ENCODE measurements at regions not wholly inside any gene's neighbourhood (a gene's known extent, or its start where the extent isn't known, plus 50 kb on each side); places are given as distances from the start of the nearest gene placed in this dataset.

DNA sequence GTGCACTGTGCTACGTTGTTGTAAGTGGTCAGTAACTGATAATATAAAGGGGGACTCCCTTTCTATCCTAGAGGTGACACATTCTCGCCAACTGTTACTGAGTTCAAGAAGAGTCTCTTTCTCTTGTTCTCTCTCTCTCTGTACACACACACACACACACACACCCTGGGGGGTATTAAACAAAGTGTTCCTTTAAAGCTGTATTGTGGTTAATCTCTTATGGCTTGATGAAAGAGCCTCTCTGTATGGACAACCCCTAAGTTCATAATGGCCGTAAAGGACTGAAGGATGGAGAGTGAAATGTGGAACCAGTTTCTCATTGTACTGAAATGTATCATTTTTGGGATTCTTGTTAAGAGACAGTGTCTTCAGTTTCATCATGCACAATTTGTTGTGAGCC lies 145.2 kb upstream of the BMPER start:
- no peak for DNase-seq

DNA sequence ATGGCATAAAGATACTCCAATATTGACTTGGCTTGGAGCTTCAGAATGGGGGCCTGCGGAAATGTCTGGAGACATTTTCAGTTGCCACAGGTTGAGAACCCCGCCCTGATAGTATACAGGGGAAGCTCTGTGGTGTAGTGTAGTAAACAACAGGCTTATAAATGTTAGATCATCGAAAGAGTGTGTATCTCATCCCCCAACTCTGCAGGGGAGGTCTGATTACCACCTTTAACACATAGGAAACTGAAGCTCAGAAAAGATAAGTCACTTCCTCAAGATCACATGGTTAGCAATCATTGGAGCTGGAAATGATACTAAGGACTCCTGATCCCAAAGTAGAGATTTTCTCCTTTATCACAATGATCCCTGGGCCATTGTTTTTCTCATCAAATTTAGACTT lies 144.5 kb upstream of the BMPER start:
- DNase-seq = no peak

DNA sequence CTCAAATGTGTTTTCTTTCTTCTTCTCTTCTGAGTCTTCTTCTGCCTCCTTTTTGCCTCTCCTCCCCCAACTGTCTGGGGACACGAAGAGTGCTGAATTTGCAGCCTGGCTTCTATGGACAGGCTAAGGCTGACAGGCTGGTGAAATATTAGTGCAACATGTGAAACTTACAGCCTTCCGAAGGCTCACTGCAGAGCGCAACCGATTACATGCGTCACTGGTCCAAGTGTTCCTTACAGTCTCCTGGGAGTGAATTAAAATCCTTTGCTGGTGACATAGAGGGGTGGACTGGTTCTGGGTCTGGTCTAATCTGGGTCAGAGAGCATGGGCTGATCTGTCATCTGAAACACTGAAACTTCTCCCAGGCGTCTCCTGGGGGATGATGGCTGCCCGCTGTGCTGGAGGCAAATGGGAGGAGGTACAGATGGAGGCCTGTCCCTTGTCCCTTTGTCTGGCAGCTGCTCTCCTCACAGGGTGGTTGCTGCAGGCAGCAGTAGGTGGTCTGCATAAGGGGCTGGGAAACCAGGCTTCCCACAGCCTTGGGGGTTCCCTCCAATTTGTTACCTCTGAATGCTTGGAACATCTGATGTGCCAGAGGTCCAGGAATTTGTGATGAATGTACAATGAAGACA lies 143.8 kb upstream of the BMPER start:
- no peak for DNase-seq

DNA sequence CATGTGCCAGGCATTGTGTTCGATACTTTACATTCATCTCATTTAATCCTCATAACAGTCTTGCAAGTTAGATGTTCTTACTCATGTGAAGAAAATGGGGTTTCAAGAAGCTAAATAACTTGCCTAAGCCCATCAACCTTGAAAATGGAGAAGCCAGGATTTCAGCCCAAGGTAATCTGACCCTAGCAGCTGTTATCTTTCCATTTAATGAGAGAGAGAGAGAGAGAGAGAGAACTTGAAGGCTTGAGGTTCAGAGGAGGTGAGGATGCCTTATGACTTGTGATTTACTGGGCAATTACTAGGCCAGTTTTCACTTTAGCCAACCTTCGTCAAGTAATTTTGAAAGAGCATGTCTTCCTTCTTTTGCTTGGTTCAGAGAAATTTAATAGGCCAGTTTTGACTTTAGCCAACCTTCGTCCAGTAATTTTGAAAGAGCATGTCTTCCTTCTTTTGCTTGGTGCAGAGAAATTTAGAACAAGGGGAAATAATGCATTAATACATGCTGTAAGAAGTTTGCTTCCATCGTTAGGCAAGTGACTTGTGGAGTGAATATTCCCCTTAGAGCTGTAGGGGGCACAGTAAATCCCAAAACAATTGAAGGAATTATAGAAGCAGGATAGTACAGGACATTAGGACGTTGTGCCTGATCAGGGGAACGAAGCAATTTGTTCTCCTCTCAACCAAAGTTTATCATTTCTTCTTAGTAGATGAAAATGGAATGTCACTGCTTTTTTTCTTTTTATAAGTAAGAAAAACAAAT lies 143.0 kb upstream of the BMPER start:
- no peak for DNase-seq

DNA sequence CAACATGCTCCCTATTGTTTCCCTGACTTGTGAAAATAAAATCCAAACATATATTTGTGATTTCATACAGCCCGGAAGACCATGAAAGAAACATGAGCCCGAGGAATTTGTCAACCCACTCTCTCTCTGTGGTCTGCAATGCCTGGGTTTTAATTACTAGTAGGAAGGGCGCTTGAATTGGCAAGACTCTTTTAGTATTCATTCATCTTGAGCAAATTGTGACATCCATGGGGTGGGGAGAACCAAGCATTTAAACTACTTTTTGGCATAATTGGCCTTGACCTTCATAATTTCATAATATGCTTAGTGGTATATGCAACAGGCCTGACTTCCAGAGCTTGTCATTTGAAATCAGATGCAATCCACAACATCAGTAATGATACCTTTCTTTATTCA lies 142.4 kb upstream of the BMPER start:
- DNase-seq = no peak

DNA sequence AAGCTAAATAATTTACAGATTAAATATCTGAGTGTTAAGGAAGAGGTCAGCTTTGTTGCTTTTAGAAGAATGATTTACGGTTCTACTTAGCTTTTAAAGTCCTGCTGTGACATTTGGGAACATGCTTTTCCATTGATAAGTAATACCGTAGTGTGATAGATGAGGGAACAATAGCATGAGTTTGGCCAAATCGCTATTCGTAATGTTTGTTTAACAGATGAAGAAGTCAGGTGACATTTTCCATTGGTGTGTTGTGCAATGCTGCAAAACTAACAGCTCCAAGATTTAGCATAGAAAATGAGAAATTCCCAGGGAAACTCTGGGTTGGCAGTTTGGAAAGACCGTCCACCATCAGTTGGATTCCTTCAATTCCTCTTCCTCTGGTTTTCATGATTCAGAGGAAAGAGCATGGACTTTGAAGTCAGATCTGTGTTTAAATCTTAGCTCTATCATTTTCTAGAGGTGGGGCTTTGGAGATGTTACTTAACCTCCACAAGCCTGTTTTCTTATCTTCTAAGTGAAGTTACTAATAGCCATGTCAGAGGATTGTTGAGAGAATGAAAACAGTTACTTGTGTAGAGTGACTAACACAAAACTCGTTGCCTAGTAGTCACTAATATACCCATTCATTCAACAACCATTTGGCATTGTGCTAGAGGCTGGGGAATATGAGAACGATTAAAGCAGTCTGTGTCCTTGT lies 140.4 kb upstream of the BMPER start:
- no peak for DNase-seq

DNA sequence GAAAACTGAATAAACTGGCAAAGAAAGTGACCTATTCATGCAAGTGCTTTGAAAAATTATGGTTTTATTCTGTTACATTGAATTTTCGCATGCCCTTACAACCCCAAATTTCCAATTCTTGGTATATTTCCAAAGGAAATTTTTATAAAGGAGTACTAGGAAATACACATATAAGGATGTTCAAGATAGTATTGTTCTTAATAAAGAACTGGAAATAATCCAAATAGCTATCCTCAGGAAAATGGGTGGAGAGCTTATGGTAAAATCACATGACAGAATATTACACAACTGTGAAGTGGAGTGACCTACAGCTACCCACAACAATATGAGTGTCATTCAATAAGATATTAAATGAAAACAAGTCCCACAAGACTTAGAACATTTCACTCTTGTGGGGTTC lies 138.9 kb upstream of the BMPER start:
- no peak for DNase-seq

DNA sequence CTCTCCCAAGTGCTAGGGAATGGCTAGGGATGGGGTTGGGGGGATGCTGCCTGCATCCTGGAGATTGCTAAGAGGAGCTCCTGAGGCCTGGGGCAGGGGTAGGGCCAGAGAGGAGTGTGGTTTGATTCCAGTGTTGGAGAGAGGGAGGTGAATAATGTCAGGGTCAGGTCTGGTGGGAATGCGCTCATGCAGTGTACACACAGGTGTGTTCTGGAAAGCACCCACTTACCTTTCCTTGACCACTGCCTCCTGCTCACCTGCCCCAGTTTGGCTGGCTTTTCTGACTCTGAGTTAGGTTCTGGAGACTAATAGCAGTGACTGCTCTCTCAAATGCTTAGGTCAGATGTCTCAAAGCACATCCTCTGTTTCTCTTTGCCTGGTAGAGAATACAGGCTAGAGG lies 135.4 kb upstream of the BMPER start:
- no peak for DNase-seq

DNA sequence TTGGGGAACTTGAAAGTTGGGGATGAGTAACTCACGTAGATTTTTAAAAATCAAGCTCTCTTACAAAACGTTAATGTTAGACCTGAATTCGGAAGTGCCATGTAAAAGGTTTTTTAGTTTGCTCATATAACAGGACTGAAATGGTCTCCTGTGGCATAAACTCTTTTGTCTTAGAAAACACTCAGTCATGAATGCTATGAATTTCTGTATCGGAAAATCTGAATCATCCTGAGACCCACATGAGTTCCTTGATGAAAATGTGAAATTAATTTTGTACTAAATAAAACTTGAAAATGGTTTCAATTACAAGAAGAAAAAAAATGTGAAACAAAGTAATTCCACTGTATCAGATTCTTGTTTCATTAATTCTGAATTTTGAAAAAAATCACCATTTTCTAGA lies 134.8 kb upstream of the BMPER start:
- no peak for DNase-seq

DNA sequence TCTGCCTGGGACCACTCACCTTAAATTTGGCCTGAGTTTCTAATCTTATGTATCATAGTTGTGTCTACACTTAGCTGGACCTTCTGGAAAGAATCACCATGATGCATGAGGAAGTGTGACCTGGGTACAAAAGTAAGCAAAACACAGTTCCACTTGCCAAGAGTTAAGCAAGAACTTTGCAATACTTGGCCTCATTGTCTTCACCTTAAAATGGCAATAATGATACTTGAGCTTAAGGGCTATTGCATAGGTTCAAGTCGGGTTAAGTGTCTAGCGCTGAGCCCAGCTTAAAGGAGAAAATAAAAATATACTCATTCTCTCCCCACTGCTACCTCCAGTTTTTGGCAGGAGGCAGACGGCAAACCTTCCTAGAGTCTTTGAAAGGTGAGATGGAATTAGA lies 133.9 kb upstream of the BMPER start:
- no peak for DNase-seq

DNA sequence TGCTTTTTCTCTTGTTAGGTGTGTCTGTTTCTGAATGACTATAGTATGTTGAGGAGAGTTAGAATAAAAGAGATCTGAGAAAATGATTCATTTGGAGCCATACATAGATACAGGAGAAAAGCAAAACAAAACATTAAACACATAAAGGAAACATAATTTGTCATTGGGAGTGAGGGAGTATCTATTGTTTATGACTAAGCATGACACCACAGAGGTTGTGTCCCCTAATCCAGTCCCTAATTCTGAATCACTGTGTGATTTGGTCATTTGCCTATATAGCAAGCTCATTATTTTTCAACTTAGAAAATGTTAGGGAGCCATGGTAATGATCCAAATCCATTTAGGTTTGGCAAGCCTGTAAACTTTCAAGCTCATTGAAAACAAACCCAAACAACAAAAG lies 132.3 kb upstream of the BMPER start:
- no peak for DNase-seq

DNA sequence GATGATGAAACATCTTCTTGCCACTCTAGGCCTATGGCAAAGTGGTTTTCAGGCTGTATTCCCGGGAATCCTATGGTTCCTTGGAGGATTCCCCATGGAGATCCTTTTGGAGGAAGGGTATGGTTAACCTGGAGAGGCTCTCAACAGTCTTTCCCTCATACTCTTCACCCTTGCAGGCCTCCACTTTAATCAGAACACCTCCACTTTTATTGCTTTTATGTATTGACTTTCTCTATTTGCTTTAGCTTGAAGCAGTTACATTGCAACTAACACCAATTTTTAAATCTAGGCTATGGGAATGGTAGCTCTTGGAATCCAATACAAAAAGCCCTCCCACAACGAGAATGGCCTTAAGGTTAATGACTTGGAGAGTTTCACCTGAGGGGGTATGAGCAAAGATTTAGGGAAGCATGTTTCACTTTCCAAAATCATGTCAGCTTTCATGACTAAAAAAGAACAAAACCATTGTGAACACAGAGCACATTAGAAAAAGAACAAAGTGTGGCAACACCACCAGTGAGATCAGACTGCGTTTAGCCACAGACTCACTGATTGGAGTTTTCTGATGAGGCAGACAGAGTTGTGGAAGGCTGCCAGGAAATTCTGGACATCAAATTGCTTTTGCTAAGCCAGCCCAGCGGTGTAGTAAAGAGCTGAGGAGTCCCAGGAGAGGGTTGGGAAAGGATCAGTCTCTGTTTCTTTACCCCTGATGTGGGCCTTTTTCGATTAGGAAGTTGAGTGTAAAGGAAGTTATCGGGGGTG lies 130.4 kb upstream of the BMPER start:
- no peak for DNase-seq

DNA sequence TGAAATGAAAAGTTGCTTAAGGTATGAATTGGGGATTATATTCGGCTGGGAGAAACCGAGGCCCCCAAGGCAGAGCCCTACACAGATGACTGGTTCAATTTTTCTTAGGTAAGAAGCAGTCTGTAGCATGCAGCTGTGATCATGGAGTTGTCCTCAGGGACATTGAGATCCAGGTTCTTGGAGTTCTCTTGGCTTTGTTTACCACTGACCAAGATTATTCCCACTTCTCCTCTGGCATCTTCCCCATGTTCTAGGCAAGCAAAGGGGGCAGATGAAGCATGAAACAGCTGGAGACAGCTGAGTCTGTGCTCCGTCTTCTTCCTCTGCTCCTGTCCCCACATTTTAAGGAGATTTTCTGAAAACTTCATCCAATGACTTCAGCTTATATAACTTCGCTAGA lies 129.5 kb upstream of the BMPER start:
- no peak for DNase-seq

DNA sequence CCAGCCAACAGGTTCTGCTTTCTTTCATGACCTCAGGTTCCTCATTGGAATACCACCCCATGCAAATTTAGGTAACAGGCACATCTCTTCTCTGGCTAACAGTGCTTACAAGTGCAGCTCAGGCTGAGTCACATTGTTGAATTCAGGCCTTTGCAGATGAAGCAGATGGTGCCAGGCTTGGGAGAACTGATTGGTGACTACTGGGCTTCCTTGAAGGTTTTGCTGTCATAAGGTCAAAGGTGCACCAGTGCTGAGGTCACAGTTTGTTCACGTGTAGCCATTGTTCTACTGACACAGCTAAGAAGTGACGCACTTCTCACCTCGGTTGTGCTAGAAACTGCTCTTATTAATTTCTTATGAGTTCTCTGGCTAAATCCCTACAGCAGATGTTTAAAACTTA lies 128.6 kb upstream of the BMPER start:
- DNase-seq = peak; percentile 24

DNA sequence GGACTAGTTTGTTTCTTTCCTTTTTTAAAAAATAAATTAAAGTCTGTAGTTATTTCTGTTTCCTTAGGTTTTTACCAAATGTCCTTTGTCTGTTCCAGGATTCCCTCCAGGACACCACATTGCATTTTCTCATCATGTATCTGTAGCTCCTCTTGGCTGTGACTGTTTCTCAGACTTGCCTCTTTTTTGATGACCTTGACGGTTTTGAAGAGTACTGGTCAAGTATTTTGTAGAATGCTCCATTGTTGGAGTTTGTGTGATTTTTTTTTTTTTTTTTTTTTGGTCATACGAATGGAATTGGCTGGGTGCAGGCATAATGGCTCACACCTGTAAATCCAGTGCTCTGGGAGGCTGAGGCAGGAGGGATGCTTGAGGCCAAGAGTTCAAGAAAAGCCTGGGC lies 127.1 kb upstream of the BMPER start:
- no peak for DNase-seq

DNA sequence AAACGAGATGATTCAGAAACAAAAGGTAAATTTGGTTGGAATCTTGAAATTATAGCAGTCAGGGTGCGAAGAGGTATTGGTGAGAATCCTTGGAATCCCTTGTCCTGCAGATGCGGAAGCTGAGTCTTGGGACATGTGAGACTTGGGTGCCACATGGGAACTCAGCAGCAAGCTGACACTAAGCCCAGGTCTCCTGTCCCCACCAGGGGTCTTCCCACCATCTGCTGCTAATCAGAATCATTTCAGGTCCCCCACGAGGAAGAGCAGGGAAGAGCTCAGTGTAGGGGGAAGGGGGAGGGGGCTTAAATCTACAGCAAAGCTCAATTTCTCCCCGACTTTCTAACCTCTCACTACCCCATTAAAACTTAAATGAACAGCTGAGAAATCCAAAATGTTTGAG lies 126.1 kb upstream of the BMPER start:
- DNase-seq = no peak

DNA sequence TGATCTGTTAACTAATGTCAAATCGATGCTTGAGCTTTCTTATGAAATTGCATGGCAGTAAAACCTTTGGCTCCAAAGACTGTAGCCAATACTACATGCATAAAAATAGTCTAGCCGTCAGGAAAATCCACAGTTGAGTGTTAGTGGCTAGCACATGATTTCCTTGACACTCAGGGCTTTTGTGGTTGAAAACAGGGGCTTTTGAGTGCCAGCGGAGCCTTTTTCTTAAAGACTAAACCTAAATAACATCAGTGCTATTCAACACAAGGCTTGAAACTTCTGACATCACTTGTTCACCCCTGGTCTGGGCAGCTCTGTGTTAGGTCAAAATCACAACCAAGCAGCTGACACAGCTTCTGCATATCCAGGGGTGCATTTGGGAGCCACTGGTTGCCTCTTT lies 124.2 kb upstream of the BMPER start:
- DNase-seq = no peak

DNA sequence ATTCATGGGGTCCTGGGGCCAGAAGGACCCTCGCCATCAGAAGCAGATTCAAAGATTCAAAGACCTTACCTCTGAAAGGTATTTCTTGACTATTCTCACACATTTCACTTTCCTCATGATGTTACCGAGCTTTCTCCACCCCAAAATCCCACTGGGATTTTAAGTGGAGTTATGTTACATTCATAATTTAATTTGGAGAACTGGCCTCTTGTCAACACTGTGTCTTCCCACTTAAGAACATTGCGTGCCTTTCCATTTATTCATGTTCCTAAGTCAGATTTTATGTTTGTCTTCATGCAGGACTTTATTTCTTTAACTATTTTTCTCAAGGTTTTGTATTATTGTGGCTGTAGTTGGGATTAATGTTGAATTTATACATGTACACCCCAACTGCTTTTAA lies 123.5 kb upstream of the BMPER start:
- no peak for DNase-seq

DNA sequence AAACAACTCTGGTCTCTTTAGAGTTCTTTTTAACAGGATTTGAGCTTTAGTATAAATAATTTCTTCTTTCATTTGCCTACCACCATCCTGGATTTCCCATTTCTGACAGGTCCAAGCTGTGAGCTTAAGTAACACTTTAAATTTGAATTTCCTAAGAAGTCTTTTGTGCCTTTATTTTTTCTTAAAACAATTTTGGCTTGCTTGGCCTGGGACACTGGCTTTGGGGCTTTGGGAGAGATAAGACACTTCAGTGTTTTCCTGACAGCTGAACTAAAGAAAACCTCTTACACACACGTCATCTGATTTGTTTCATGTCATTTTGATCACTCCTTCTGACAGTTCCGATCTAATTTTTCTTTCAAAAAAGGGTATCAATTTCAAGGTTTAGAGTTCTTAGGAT lies 121.3 kb upstream of the BMPER start:
- no peak for DNase-seq

DNA sequence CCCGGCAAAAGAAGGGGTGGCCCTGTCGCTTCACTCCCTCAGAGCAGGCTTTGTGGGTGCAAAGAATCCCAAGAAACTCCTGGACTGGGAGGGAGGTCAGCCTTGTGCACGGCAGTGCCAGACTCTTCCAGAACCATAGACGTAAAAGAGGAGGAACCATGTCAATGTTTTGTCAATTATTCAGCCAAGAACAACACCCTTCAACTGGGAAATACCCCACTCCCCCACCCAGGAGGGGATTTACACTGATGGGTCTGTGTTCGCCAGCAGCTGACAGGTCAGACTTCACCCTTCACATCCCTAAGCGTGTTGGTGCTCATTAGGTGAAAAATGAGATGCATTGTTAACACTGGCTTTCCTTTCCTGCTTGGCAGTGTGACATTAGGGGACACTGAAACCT lies 116.8 kb upstream of the BMPER start:
- DNase-seq = no peak

DNA sequence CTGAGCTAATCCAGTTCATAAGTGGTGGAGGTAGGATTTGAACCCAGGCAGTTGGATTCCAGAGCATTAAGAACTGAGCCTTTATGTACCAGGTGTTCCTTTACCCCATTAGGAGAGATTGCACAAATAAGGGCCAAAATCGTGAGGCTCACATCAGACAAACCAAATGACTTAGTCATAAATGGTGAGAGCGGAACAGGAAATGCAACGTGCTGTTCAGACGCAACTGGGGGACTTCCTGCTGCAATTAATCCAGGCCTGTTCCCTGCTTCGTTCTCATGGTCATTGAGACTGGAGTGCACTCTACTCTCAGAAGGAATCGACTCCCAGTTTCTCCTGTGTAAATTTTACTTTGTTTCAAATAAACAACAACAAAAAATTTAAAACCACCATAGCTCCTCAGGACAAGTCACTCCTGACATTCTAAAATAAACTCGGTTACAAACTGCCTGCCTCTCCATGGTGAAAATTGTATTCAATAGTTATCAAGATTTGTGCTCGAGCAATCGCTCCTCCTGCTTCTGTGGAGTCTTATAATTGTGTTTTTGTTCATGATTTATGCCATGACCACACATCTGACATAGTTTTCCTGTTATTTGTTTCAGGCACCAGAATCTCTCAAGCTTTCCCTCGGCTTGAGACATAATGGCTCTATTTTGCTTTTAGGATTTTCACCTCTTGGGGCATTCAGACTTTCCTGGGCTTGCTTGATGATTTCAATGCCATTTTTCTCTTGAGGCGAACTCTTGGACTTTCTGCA lies 115.3 kb upstream of the BMPER start:
- DNase-seq = no peak

DNA sequence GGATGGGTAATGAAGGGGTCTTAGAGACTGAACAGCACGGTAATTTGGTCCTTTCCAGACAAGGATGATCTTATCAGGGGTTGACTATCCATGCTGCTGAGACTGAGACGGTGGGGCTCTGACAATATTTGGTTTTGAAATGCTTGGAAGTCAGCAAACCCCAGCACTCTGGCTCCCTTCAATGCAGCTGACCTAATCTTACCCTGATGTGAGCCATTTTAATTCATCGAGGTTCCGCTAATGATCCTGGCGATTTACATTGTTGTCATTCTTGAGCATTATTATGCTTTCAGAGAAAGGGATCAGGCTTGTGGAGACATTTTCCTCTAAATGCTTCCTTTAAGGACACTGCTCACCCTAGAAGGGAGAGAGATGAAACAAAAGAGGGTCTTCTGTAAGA lies 114.6 kb upstream of the BMPER start:
- DNase-seq = no peak

DNA sequence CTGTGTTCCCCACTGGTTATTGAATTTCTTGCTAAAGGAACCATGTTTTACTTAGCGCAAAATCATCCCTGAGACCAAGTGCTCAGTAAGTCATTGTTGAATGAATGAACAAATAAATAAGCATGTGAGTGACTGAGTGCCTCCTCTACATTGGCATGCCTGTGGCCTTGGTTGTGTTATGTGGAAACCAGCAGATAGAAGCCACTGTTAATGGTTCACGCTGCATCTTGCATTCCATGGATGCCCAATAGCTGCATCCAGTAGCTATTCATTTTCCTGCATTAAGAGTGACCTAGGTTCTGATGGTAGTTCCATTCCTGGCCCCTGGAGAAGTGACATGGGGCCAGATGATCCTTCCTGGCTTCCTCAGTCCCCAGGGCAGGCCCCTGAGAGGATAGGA lies 113.3 kb upstream of the BMPER start:
- DNase-seq = no peak
